Vagina (tissue), 2 donors: ENCODE measurements at regions not wholly inside any gene's neighbourhood (a gene's known extent, or its start where the extent isn't known, plus 50 kb on each side); places are given as distances from the start of the nearest gene placed in this dataset.

ENCODE experiments used
- CTCF ChIP-seq, 3 experiments: fragments of 450-650 bp in 2 of 3; fragments of 200-600 bp in 1 of 3; sonication (generic) in 1 of 3; IDR thresholded peaks; one replicate each; pipeline ENCODE4 v1.5.1; 2017 to 2019; ENCODE audit warnings: antibody characterized with exemption in 3 of 3, mild to moderate bottlenecking in 2 of 3, moderate library complexity in 2 of 3
- POLR2A ChIP-seq, 2 donors: fragments of 450-650 bp; IDR thresholded peaks; one replicate each; pipeline ENCODE4 v1.6.1; 2017; ENCODE audit warnings: antibody characterized with exemption in 2 of 2, mild to moderate bottlenecking in 2 of 2, moderate library complexity in 2 of 2
- POLR2AphosphoS5 ChIP-seq, 2 donors: sonication (generic); formaldehyde crosslinking; IDR thresholded peaks; one replicate each; pipeline ENCODE4 v1.9.0; 2017; ENCODE audit warnings: antibody characterized with exemption in 2 of 2, mild to moderate bottlenecking in 2 of 2, low read depth in 1 of 2; ENCODE audit not compliant: insufficient read depth in 1 of 2

GRCh38 chr9:86812616-86813015 is 134.7 kb downstream of the GAS1 start:
- TF ChIP-seq CTCF (IDR thresholded peaks at IDR 0.05) = no peak
- no peak for TF ChIP-seq POLR2A (IDR thresholded peaks at IDR 0.05)
- TF ChIP-seq POLR2AphosphoS5 (IDR thresholded peaks at IDR 0.05; ENCODE audit: insufficient read depth in 1 of 2, low read depth in 1 of 2) = no peak
